AG09319 (cell line): ENCODE measurements at regions not wholly inside any gene's neighbourhood (a gene's known extent, or its start where the extent isn't known, plus 50 kb on each side); places are given as distances from the start of the nearest gene placed in this dataset.

ENCODE experiments used
- DNase-seq: peaks from one replicate; pipeline ENCODE4 v3.0.0-alpha.2; 2010; ENCODE audit warnings: low read depth; ENCODE audit errors: extremely low read depth
- CTCF ChIP-seq: IDR thresholded peaks from 2 replicates; pipeline ENCODE4 v1.5.1; 2011; ENCODE audit warnings: low read depth, mild to moderate bottlenecking, inconsistent platforms, low read length, moderate library complexity

DNA sequence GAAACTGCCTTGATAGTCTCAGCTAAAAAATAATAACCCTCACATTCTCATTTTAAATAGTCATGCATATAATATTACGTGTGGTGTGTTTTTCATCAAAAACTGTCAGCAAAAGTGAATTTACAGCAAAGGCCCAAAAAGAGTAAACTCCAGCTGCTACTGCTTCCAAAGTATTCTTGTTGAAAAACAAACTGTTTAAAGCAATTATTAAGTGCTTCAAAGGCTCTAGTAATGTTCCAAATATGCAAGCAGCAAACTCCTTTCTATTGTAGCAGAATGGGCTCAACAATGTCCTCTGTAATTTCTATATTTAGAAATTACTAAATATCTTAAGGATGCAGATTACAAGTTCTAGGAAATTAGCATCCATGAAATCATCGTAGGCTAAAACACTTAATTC, 280.0 kb upstream of the TBX18 start:
- no peak for DNase-seq
- no peak for TF ChIP-seq CTCF

GRCh38 chr6:85041376-85041775, 277.0 kb upstream of the TBX18 start:
- DNase-seq = no peak
- TF ChIP-seq CTCF = no peak

GRCh38 chr6:85037221-85037620, 272.8 kb upstream of the TBX18 start:
- no peak for TF ChIP-seq CTCF
- no peak for DNase-seq

- no peak for DNase-seq
- TF ChIP-seq CTCF = no peak
Observed at GRCh38 chr6:85035766-85036165, 271.4 kb upstream of the TBX18 start.

DNA sequence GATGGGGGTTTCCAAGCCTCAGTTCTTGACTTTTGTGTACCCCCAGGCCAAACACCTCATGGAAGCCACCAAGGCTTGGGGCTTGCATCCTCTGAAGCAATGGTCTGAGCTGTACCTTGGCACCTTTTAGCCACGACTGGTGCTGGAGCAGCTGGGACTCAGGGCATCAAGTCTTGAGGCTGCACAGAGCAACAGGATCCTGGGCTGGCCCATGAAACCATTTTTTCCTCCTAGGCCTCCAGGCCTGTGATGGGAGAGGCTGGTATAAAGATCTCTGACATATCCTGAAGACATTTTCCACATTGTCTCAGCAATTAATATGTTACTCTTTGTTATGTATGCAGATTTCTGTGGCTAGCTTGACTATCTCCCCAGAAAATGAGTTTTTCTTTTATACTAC, 269.1 kb upstream of the TBX18 start:
- no peak for TF ChIP-seq CTCF

GRCh38 chr6:85026021-85026420, 261.6 kb upstream of the TBX18 start:
- TF ChIP-seq CTCF = no peak
- DNase-seq = no peak

More for the DNA sequence above, 269.1 kb upstream of the TBX18 start:
- DNase-seq = no peak

- TF ChIP-seq CTCF = no peak
- no peak for DNase-seq
Observed at GRCh38 chr6:85023721-85024120, 259.3 kb upstream of the TBX18 start.

- DNase-seq = no peak
- TF ChIP-seq CTCF = no peak
Observed at GRCh38 chr6:85017352-85017751, 253.0 kb upstream of the TBX18 start.
